Keratinocyte (primary cell): ENCODE measurements at regions not wholly inside any gene's neighbourhood (a gene's known extent, or its start where the extent isn't known, plus 50 kb on each side); places are given as distances from the start of the nearest gene placed in this dataset.

Source experiments
- CTCF ChIP-seq, 3 experiments: IDR thresholded peaks in 1 of 3; conservative IDR thresholded peaks in 1 of 3; optimal IDR thresholded peaks in 1 of 3; 2 replicates in 2 of 3; 3 replicates in 1 of 3; pipeline versions ENCODE3 to v1.5.1; 2011; ENCODE audit warnings: low read length in 3 of 3, mild to moderate bottlenecking in 3 of 3, moderate library complexity in 2 of 3, control low read depth in 1 of 3, inconsistent platforms in 1 of 3; ENCODE audit not compliant: insufficient read depth in 2 of 3; ENCODE audit errors: extremely low read depth in 1 of 3
- EZH2 ChIP-seq: IDR thresholded peaks from one replicate; pipeline ENCODE4 v1.6.1; 2012; ENCODE audit warnings: inconsistent platforms, mild to moderate bottlenecking, low read length, moderate library complexity

GRCh38 chr18:40670668-40671375, 1284.2 kb upstream of the PIK3C3 start:
- no peak for TF ChIP-seq CTCF (optimal IDR thresholded peaks at IDR 0.05 in 1 of 3, IDR thresholded peaks at IDR 0.05 in 1 of 3, conservative IDR thresholded peaks at IDR 0.05 in 1 of 3; ENCODE audit: extremely low read depth in 1 of 3, insufficient read depth in 2 of 3, low read length in 3 of 3)
- no peak for TF ChIP-seq EZH2
